Thymus (tissue), 11 donors: ENCODE measurements at regions not wholly inside any gene's neighbourhood (a gene's known extent, or its start where the extent isn't known, plus 50 kb on each side); places are given as distances from the start of the nearest gene placed in this dataset.

Experiments used
- DNase-seq, 9 donors: peaks; one replicate each; pipeline ENCODE4 v3.0.0-alpha.2; 2013; ENCODE audit warnings: low spot score in 9 of 9, low read depth in 6 of 9, missing footprints in 1 of 9
- H3K27ac ChIP-seq, 2 donors: one replicate each; pipeline ENCODE4 v1.5.1; 2013; ENCODE audit warnings: control low read depth in 1 of 2, low read depth in 1 of 2, low read length in 1 of 2, mild to moderate bottlenecking in 1 of 2, moderate library complexity in 1 of 2
- H3K27me3 ChIP-seq, 2 donors: one replicate each; pipeline ENCODE4 v1.5.1; 2013; ENCODE audit warnings: low read length in 1 of 2; ENCODE audit not compliant: control insufficient read depth in 2 of 2, insufficient read depth in 1 of 2
- H3K36me3 ChIP-seq, 2 donors: one replicate each; pipeline ENCODE4 v1.5.1; 2013; ENCODE audit warnings: low read length in 1 of 2, mild to moderate bottlenecking in 1 of 2, moderate library complexity in 1 of 2; ENCODE audit not compliant: control insufficient read depth in 2 of 2, insufficient read depth in 2 of 2
- H3K4me1 ChIP-seq, 2 donors: one replicate each; pipeline ENCODE4 v1.5.1; 2013; ENCODE audit warnings: low read length in 2 of 2; ENCODE audit not compliant: control insufficient read depth in 2 of 2, insufficient read depth in 2 of 2
- H3K4me3 ChIP-seq, 2 donors: one replicate each; pipeline ENCODE4 v1.5.1; 2013; ENCODE audit warnings: low read length in 2 of 2, control low read depth in 1 of 2, mild to moderate bottlenecking in 1 of 2
- H3K9me3 ChIP-seq, 2 donors: one replicate each; pipeline ENCODE4 v1.5.1; 2013; ENCODE audit warnings: low read length in 1 of 2, mild to moderate bottlenecking in 1 of 2; ENCODE audit not compliant: control insufficient read depth in 2 of 2, insufficient read depth in 1 of 2
- WGBS: extraction: QIAGEN DNeasy Blood & Tissue Kit; methylation state at CpG from one replicate; pipeline ENCODE4 v1.1.7; 2013; 5-methylcytosine and 5-hydroxymethylcytosine counted together
- donor health status: healthy.

DNA sequence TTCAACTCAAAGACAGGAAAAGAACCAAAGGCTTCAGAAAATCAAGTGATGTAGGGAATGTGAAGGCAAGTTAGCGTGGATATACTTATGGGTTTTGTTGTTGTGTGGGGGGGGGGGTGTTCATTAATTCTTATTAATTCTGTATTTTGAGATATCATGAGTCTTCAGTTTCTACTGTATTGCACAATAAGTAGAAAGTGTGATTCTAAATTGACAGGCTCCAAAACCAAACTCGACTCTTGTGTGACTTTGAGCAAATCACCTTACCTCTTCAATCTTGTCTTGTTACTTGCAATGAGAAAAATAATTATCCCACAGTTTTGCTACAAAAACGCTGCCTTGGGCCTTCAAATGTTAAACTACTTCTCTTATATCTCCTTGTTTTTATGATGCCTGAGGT is 453.9 kb upstream of the GOT2 start:
- Histone ChIP-seq H3K27ac (no peak overlapping the region), H3K4me3 (no peak overlapping the region), H3K36me3 (no peaks in the 10 kb centered on the region), H3K9me3 (no peaks in the 10 kb centered on the region), H3K27me3 (no peaks in the 10 kb centered on the region), H3K4me1 (no peaks in the 10 kb centered on the region)
- 88% methylated on average over 3 of the region's 3 CpGs for WGBS
- no peak for DNase-seq

DNA sequence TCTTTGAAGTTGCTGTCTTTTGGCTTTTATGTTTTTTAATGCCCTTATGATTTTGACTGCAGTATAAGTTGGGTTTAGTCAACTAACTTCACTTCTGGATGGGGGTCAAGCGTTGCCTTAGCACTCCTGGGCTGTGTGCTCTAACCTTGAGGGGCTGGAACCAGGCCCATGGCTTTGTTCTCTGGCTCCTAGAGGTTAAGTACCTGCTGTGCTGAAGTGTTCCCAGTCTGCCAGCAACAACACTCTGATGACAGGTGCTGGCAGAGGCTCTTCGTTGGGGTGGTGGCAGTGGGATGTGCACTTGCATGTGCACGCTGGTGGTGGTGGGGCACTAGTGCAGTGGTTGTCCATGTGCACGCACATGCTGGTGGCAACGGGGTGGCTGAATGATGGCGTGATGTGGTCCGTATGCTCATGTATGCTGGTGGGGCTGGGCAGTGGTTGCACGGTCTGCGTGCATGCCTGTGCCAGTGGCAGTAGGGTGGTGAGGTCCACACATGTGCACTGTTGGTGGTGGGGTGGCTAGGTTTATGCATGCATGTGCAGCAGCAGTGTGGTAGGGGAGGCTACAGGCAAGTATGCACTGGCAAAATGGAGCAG is 447.8 kb upstream of the GOT2 start:
- DNase-seq: no peak
- Histone ChIP-seq H3K4me1 (no peaks in the 10 kb centered on the region), H3K4me3 (no peak overlapping the region), H3K36me3 (no peaks in the 10 kb centered on the region), H3K27ac (no peak overlapping the region), H3K27me3 (no peaks in the 10 kb centered on the region), H3K9me3 (peaks cover 0 to 1% of the 10 kb centered on the region in 2 donors)
- WGBS: 96% methylated on average over 9 of the region's 9 CpGs

DNA sequence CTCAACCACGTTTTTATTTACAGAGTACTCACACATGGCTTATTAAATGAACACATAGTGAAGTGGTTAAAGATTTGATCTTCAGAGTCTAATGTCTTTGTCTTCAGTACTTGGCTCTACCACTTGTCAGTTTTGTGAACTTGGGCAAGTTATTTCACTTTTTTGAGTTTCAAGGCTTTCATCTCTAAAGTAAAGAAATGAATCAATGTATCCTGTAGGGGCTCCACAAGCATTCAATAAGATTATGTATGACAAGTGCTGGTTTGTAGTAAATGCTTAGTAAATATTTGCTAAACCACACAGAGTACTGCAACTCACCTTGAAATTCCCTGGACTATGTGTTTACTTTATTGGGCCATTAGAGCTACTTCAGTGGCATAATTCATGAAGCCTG is 446.0 kb upstream of the GOT2 start:
- WGBS: 73% methylated on average over 1 of the region's 1 CpG
- H3K27me3 ChIP-seq: no peaks in the 10 kb centered on the region
- H3K4me3 ChIP-seq: no peak overlapping the region
- H3K9me3 ChIP-seq: peaks cover 0 to 1% of the 10 kb centered on the region in 2 donors
- H3K27ac ChIP-seq: no peak overlapping the region
- no peak for DNase-seq
- H3K36me3 ChIP-seq: no peaks in the 10 kb centered on the region
- H3K4me1 ChIP-seq: no peaks in the 10 kb centered on the region

DNA sequence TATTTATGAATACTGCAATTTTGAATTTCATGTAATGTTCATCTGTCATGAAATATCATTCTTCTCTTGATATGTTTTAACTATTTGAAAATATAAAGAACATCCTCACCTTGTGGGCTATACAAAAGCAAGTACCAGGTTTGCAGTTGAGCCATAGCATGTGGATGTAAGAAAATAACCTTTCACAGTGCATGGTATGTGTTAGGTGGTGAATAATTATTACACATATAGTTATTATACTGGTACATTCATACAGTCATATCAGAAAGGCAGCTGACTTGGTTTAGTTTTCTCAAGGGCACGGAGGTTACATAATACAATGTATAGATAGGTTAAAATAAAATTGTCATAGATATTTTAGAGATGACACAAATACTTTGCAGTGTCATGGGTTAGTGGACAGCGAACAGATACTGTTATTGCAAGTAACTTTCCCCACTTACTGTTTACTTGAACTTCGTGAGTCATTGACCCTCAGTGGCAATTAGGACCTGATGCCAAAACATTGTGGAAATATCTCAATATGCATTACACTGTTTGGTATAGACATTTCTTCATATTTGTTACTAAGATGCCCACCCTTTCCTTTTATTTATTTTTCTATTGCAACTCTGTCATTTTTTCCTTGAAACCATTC is 445.4 kb upstream of the GOT2 start:
- no peak overlapping the region for H3K27ac ChIP-seq
- peaks cover 0 to 1% of the 10 kb centered on the region in 2 donors for H3K9me3 ChIP-seq
- H3K4me3 ChIP-seq: no peak overlapping the region
- H3K27me3 ChIP-seq: no peaks in the 10 kb centered on the region
- H3K4me1 ChIP-seq: no peaks in the 10 kb centered on the region
- no peak for DNase-seq
- no peaks in the 10 kb centered on the region for H3K36me3 ChIP-seq
- 80% methylated on average over 3 of the region's 3 CpGs for WGBS

DNA sequence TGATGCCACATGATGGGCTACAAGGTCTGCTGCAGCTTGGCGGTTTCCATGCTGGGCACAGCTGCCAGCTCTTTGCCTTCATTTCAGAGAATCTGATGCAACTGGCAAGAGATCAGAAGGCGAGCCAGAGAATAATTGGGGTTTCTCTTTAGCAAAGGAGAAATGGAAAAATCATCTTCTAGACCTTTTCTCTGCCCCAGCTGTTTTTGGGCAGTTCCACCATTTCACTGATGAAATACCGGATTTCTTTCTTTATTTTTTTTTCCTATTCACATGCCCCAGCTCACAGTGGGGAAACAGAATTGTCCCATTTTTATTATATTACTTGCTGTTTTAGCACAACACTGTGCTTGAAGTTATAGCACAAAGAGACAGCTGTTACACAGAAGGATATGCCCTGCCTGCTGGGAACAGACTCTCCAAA is 439.3 kb upstream of the GOT2 start:
- H3K4me1 ChIP-seq: no peaks in the 10 kb centered on the region
- no peak overlapping the region for H3K27ac ChIP-seq
- no peak overlapping the region for H3K4me3 ChIP-seq
- no peak for DNase-seq
- 90% methylated on average over 3 of the region's 3 CpGs for WGBS
- no peaks in the 10 kb centered on the region for H3K9me3 ChIP-seq
- no peaks in the 10 kb centered on the region for H3K36me3 ChIP-seq
- H3K27me3 ChIP-seq: no peaks in the 10 kb centered on the region

DNA sequence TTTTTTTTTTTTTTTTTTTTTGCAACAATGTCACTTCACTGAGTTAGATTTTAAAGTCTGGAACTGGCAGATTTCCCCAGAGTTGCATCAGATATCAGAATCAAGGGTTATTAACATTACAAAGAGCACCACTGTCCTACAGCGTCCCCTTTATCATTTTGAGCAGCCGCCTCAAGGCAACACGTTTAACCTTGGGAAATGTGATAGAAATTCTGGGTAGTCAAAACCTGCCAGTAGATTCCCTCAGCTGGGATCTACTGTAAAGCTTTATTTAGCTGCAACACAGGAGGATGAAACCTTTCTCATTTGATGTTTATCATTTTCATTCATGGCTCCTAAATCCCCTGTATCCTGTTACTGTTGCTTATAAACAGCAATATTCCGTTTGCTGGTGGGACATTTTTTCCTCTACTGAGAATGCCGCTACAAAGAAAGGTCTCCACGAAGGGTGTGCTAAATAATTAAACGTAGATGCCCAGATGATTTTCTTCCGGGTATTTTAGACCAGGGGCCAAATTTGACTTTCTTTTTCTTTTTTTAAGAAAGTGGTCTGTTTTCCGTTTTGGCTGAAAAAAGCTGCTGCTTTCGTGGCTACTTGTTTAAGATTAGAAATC is 436.1 kb upstream of the GOT2 start:
- H3K27me3 ChIP-seq: no peaks in the 10 kb centered on the region
- no peak overlapping the region for H3K27ac ChIP-seq
- no peaks in the 10 kb centered on the region for H3K9me3 ChIP-seq
- H3K36me3 ChIP-seq: no peaks in the 10 kb centered on the region
- DNase-seq: no peak
- WGBS: 76% methylated on average over 10 of the region's 10 CpGs
- no peak overlapping the region for H3K4me3 ChIP-seq
- H3K4me1 ChIP-seq: no peaks in the 10 kb centered on the region

DNA sequence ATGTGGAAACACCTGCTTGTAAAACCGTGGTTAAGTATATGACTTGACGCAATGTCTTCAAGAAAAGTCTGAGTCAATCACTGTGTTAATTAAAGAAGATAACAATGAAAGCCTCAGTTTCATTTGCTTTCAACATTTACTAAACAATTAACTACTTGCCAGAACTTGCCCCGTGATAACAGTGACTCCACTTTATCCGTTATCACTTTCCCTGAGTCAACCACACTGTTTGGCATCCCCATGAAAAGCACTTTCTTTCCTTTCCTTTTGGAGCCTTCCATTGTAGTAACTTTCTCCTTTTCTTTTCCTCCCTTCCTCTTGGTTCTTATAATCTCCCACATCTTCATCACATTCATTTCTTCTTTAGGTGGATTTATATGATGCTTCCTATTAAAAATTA is 435.1 kb upstream of the GOT2 start:
- no peaks in the 10 kb centered on the region for H3K36me3 ChIP-seq
- no peaks in the 10 kb centered on the region for H3K4me1 ChIP-seq
- 73% methylated on average over 4 of the region's 4 CpGs for WGBS
- DNase-seq: no peak
- no peak overlapping the region for H3K4me3 ChIP-seq
- no peaks in the 10 kb centered on the region for H3K9me3 ChIP-seq
- no peaks in the 10 kb centered on the region for H3K27me3 ChIP-seq
- H3K27ac ChIP-seq: no peak overlapping the region

DNA sequence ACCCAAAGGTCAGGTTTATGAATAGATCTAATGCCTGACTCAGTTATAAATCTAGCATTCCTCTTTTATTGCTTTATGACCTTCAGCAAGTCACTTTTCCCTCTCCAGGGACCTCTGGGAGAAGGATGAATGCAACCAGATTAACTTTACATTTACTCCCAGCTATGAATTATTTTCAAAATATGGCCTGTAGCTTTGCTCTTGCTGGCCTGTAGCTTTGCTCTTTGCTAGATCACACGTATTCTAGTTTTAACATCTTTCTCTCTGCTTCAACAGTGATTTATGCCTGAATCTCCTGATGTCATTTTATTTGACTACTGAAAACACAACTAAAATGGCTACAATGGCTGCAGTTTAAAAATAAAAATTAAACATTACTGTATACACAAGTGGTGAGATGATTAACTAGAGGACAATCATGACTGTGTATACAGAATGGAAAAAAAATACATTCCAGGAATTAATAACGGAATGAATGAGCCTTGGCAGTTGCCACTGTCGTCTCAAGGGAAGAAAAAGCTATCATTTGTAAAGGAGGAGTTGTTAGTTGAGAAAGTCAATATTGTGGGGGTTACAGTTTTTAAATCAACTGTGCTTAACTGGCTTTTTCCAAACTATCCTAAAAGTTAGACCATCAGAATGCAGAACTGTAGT is 434.5 kb upstream of the GOT2 start:
- H3K27ac ChIP-seq: no peak overlapping the region
- no peaks in the 10 kb centered on the region for H3K36me3 ChIP-seq
- WGBS: 89% methylated on average over 3 of the region's 3 CpGs
- no peaks in the 10 kb centered on the region for H3K9me3 ChIP-seq
- no peaks in the 10 kb centered on the region for H3K4me1 ChIP-seq
- H3K4me3 ChIP-seq: no peak overlapping the region
- no peak for DNase-seq
- no peaks in the 10 kb centered on the region for H3K27me3 ChIP-seq

DNA sequence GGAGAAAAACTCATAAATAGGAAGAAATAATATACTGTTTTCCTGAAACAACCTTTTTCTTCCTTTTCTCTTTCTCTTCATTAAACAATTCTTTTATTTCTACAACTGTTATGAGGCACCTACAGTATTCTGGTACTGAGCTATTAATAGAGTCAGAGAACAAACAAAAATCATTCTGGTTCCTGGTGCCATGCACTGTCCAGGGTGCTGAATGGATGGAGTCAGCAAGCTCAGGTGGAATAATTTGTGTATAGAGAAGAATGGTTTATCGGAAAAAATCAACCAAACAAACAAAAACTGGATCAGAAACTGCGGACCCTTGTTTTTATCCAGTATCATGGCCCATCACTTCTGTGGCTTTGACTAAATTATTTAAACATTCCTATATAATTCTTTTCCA is 430.3 kb upstream of the GOT2 start:
- Histone ChIP-seq H3K9me3 (no peaks in the 10 kb centered on the region), H3K27me3 (no peaks in the 10 kb centered on the region), H3K4me3 (no peak overlapping the region), H3K36me3 (no peaks in the 10 kb centered on the region), H3K27ac (no peak overlapping the region), H3K4me1 (no peaks in the 10 kb centered on the region)
- no peak for DNase-seq
- 95% methylated on average over 2 of the region's 2 CpGs for WGBS
